ENCODE measurements at regions not wholly inside any gene's neighbourhood (a gene's known extent, or its start where the extent isn't known, plus 50 kb on each side); places are given as distances from the start of the nearest gene placed in this dataset.

GRCh38 chr4:57425610-57426009 is 315.4 kb upstream of the IGFBP7 start:
- no peak for TF ChIP-seq CTCF (IDR thresholded peaks at IDR 0.05)
- H3K4me3 ChIP-seq: no peak overlapping the region
- H3K9me3 ChIP-seq: no peaks in the 10 kb centered on the region
- ATAC-seq (no peak), DNase-seq (no peak)
- no peaks in the 10 kb centered on the region for H3K27me3 ChIP-seq
- no peak overlapping the region for H3K27ac ChIP-seq
- H3K4me1 ChIP-seq: no peaks in the 10 kb centered on the region
- intact Hi-C loops (cut with DNase I): no loop called here
- no peaks in the 10 kb centered on the region for H3K36me3 ChIP-seq

GRCh38 chr4:57424232-57424897 is 314.2 kb upstream of the IGFBP7 start:
- H3K27ac ChIP-seq: no peak overlapping the region
- intact Hi-C loops (cut with DNase I): no loop called here
- TF ChIP-seq CTCF (IDR thresholded peaks at IDR 0.05): no peak
- H3K4me1 ChIP-seq: no peaks in the 10 kb centered on the region
- no peaks in the 10 kb centered on the region for H3K36me3 ChIP-seq
- DNase-seq (no peak), ATAC-seq (peak; percentile 54)
- no peaks in the 10 kb centered on the region for H3K27me3 ChIP-seq
- no peak overlapping the region for H3K4me3 ChIP-seq
- no peaks in the 10 kb centered on the region for H3K9me3 ChIP-seq

- intact Hi-C loops (cut with DNase I): no loop called here
- Histone ChIP-seq H3K27ac (no peak overlapping the region), H3K36me3 (no peaks in the 10 kb centered on the region), H3K4me1 (no peaks in the 10 kb centered on the region), H3K4me3 (no peak overlapping the region), H3K9me3 (no peaks in the 10 kb centered on the region), H3K27me3 (no peaks in the 10 kb centered on the region)
- no peak for TF ChIP-seq CTCF (IDR thresholded peaks at IDR 0.05)
- no peak for DNase-seq
- ATAC-seq: no peak
Observed at GRCh38 chr4:57418133-57418532, 307.9 kb upstream of the IGFBP7 start.

GRCh38 chr4:57412259-57413054 is 302.3 kb upstream of the IGFBP7 start:
- intact Hi-C loops (cut with DNase I): no loop called here
- Histone ChIP-seq H3K36me3 (no peaks in the 10 kb centered on the region), H3K27me3 (no peaks in the 10 kb centered on the region), H3K4me1 (no peaks in the 10 kb centered on the region), H3K9me3 (no peaks in the 10 kb centered on the region), H3K27ac (no peak overlapping the region), H3K4me3 (no peak overlapping the region)
- ATAC-seq (no peak), DNase-seq (no peak)
- TF ChIP-seq CTCF (IDR thresholded peaks at IDR 0.05): no peak

- Histone ChIP-seq H3K9me3 (no peaks in the 10 kb centered on the region), H3K4me1 (no peaks in the 10 kb centered on the region), H3K4me3 (no peak overlapping the region), H3K27ac (no peak overlapping the region), H3K27me3 (no peaks in the 10 kb centered on the region), H3K36me3 (no peaks in the 10 kb centered on the region)
- intact Hi-C loops (cut with DNase I): no loop called here
- no peak for TF ChIP-seq CTCF (IDR thresholded peaks at IDR 0.05)
- no peak for DNase-seq
- ATAC-seq: no peak
Observed at GRCh38 chr4:57410331-57411052, 300.3 kb upstream of the IGFBP7 start.

Measured in left lung (tissue), 4 donors.